ENCODE measurements at regions not wholly inside any gene's neighbourhood (a gene's known extent, or its start where the extent isn't known, plus 50 kb on each side); places are given as distances from the start of the nearest gene placed in this dataset.

- intact Hi-C loops (cut with DNase I; ENCODE audit: low total_unique reads) = no loop called here
- no peaks in the 10 kb centered on the region for H3K4me1 ChIP-seq
- H3K9me3 ChIP-seq = peaks cover 0 to 6% (median 2%) of the 10 kb centered on the region in 4 donors
- no peak for DNase-seq
- 32 to 53% (median 40%) methylated on average over 5 of the region's 5 CpGs for WGBS, 5 donors
- no peak overlapping the region for H3K27ac ChIP-seq
- TF ChIP-seq CTCF (IDR thresholded peaks at IDR 0.05) (no peak), POLR2AphosphoS5 (IDR thresholded peaks at IDR 0.05) (no peak)
- H3K27me3 ChIP-seq = no peaks in the 10 kb centered on the region
- H3K36me3 ChIP-seq = no peaks in the 10 kb centered on the region
- no peak overlapping the region for H3K4me3 ChIP-seq
Observed at GRCh38 chr7:19390795-19391194, 245.6 kb upstream of the FERD3L start.

DNA sequence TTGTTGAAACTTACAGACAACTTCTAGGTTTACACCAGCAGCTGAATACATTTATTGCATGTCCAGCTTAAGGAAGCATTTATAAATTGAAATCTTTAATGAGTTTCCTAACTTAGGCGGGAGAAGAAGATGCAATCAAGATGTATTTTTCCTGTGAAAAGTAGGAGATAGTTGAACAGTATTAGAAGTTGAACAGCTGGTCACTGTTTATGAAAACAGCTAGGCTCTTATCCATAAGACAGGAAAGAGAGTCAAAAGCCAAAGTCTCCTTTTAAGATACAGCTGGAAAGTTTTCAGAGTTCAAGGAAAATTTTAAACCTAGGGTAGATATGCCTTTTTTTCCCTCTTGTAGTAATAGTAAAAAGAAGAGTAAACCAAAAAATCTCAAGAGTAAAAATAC is 236.1 kb upstream of the FERD3L start:
- no peaks in the 10 kb centered on the region for H3K36me3 ChIP-seq
- TF ChIP-seq CTCF (IDR thresholded peaks at IDR 0.05) = no peak
- no peak for TF ChIP-seq POLR2AphosphoS5 (IDR thresholded peaks at IDR 0.05)
- no peak for TF ChIP-seq POLR2A (IDR thresholded peaks at IDR 0.05)
- TF ChIP-seq EP300 (IDR thresholded peaks at IDR 0.05) = no peak
- no peak overlapping the region for H3K27ac ChIP-seq
- peak in 1 of 2 donors; percentile 25 for DNase-seq
- H3K4me3 ChIP-seq = no peak overlapping the region
- H3K9me3 ChIP-seq = no peaks in the 10 kb centered on the region
- no peaks in the 10 kb centered on the region for H3K27me3 ChIP-seq
- intact Hi-C loops (cut with DNase I; ENCODE audit: low total_unique reads) = no loop called here
- H3K4me1 ChIP-seq = peaks cover 0 to 14% (median 3%) of the 10 kb centered on the region in 4 donors
- 67 to 80% (median 72%) methylated on average over 1 of the region's 1 CpG for WGBS, 5 donors

DNA sequence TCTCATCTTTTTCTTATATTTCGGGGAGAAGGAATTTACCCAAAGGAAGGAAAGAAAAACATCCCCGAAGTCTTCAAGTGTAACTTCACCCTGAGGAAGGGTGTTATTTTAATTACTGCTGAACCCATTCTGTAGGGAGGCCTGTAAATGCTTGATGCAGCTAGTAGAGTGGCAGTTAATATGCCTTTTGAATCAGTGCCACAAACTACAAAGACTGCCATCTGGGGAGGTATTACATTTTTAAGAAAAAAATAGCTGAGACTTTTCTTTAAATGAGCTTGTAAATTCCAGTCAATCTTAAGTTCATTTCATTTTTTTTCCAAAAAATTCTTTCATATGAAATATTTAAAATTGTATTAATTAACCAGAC is 233.1 kb upstream of the FERD3L start:
- 42 to 60% (median 58%) methylated on average over 2 of the region's 2 CpGs for WGBS, 5 donors
- DNase-seq = no peak
- no peak overlapping the region for H3K27ac ChIP-seq
- H3K9me3 ChIP-seq = no peaks in the 10 kb centered on the region
- H3K4me3 ChIP-seq = no peak overlapping the region
- no peak for TF ChIP-seq POLR2A (IDR thresholded peaks at IDR 0.05)
- no peak for TF ChIP-seq POLR2AphosphoS5 (IDR thresholded peaks at IDR 0.05)
- no peak for TF ChIP-seq EP300 (IDR thresholded peaks at IDR 0.05)
- TF ChIP-seq CTCF (IDR thresholded peaks at IDR 0.05) = no peak
- peaks cover 0 to 14% (median 3%) of the 10 kb centered on the region in 4 donors for H3K4me1 ChIP-seq
- H3K36me3 ChIP-seq = no peaks in the 10 kb centered on the region
- intact Hi-C loops (cut with DNase I; ENCODE audit: low total_unique reads) = no loop called here
- H3K27me3 ChIP-seq = no peaks in the 10 kb centered on the region

GRCh38 chr7:19377611-19378344 is 232.6 kb upstream of the FERD3L start:
- no peak for TF ChIP-seq POLR2A (IDR thresholded peaks at IDR 0.05)
- TF ChIP-seq POLR2AphosphoS5 (IDR thresholded peaks at IDR 0.05) = no peak
- TF ChIP-seq EP300 (IDR thresholded peaks at IDR 0.05) = no peak
- TF ChIP-seq CTCF (IDR thresholded peaks at IDR 0.05) = no peak
- H3K27ac ChIP-seq = no peak overlapping the region
- H3K27me3 ChIP-seq = no peaks in the 10 kb centered on the region
- no peaks in the 10 kb centered on the region for H3K36me3 ChIP-seq
- DNase-seq = peak in 1 of 2 donors; percentile 50
- intact Hi-C loops (cut with DNase I; ENCODE audit: low total_unique reads) = no loop called here
- H3K4me3 ChIP-seq = peak overlapping the region in 1 of 4 donors; percentile 1
- H3K4me1 ChIP-seq = peaks cover 0 to 14% (median 3%) of the 10 kb centered on the region in 4 donors
- no peaks in the 10 kb centered on the region for H3K9me3 ChIP-seq
- WGBS, 5 donors = 28 to 50% (median 36%) methylated on average over 9 of the region's 9 CpGs
